ENCODE measurements at regions not wholly inside any gene's neighbourhood (a gene's known extent, or its start where the extent isn't known, plus 50 kb on each side); places are given as distances from the start of the nearest gene placed in this dataset.

DNA sequence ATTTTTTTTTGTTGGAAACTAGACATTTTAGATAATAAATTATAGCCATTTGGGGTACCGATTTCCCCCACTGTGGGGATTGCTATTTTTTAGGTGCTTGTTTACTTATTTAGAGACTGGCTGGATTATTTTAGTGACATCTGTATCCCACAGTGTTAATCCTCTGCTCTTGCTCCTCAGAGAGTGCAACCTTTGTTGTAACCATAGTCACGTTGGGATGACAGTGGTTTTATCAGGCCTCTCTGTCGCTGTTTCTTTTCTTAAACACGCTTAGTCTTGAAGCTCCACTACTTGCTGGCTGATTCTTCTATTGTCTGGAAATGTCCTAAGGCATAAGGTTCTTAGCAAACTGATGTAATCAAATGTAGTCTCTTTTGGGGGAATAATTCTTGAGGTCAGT, 451.6 kb upstream of the SEMA6D start:
- in situ Hi-C loops (cut with HindIII; ENCODE audit: low sequenced_read_pairs) = no loop called here

DNA sequence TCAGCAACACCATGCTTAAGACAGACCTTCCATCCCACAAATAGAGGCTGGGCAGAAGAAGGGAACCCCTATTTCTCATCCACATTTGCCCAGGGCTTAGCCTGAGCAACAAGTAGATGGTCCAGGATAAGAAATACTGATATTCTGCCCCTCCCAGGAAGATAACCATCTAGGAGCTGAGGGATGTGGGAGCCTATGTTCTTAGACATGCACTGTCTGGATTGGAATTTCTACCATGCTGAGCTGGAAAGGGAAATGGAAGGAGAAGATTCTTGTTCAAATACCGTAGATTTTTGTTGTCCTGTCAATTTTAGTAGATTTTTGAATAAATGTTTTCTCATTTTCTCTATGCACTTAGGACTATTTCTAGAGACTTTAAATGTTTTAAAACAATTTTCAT, 450.7 kb upstream of the SEMA6D start:
- in situ Hi-C loops (cut with HindIII; ENCODE audit: low sequenced_read_pairs) = no loop called here

DNA sequence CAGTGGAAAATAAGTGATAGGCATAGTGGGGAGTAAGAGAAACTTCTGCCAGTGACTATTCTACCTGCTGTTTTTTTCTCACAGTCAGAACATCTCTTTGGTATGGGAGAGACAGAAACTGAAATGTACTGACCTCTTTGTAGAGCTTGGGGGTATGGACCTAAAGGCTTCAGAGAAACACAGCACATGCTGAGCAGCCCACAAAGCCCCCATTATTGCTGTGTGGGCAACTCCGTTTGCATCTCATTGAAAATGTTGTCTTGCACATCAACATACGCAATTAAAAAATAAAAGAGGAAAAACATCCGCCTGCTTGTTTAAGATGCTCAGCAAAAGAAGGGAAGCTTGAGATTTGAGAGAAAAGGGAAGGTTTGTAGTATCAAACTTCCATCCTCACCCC, 443.4 kb upstream of the SEMA6D start:
- in situ Hi-C loops (cut with HindIII; ENCODE audit: low sequenced_read_pairs) = no loop called here

DNA sequence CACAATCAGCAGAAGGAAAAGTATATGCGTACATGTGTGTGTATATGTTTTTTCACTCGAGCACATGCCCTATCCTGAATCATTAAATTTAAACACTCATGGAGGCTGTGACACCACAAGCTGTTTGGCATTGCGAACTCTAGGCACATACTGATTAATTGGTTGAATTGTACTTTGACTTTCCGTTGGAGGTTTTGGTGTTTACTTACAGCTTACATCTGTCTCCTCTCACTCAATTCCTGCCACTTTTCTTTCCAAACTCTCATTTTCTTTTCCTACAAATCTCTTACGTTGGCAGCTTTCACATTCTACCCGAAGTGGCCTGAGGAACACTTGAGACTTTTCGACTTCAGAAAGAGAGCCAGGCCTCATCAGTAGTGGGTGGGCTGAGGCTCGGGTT, 434.1 kb upstream of the SEMA6D start:
- in situ Hi-C loops (cut with HindIII; ENCODE audit: low sequenced_read_pairs) = no loop called here

DNA sequence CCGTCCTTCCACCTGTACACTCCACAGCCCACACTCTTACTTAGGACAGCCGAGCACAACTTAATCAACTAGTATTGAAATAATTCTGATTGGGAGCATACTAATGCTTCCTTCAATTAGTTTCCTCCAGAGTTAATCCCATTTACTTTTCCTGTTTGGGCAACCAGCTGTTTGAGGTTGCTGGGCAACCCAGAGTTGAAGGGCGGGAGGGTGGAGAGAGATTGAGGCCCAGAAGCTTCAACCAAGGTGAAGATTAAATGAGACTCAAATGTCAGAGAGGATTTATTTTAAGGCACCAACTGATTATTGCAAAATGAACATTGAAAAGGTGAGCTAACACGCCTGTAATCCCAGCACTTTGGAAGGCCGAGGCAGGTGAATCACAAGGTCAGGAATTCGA, 428.5 kb upstream of the SEMA6D start:
- in situ Hi-C loops (cut with HindIII; ENCODE audit: low sequenced_read_pairs) = no loop called here

DNA sequence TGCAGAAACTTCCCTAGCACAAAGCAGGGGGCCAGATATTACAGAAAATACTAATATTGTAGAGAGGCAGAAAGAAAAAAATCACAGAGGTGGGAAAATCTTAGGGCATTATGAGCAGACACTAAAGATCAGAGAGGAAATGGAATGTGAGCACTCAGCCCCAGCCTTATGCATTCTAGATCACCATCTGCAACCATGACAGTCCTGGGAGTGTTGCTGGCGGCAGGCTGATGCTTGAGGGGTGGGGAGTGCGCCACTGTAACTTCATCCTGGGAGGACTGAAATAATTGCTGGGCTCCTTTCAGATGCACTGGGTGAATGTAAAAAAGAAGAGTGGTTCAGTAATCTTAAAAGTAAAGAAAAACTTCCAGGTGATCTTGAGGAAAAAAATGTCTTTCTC, 427.6 kb upstream of the SEMA6D start:
- in situ Hi-C loops (cut with HindIII; ENCODE audit: low sequenced_read_pairs) = no loop called here

DNA sequence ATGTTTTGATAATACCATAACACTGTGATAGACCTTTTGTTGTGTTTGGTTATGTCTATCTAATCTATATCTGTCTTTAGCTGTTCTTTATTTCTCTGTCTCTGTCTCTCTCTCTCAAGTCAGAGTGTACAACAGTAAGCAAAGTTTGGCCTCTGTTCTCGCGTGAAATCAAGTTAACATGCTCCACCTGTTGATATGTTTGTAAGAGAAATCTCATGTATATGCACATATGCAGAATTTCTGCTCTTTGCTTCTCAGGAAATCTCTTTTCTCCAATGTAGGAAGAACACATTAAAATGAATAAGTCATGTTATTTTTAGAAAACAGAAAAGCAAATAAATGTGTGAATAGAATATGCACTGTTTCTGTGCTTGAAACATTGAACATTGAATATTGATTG, 425.5 kb upstream of the SEMA6D start:
- in situ Hi-C loops (cut with HindIII; ENCODE audit: low sequenced_read_pairs) = no loop called here

DNA sequence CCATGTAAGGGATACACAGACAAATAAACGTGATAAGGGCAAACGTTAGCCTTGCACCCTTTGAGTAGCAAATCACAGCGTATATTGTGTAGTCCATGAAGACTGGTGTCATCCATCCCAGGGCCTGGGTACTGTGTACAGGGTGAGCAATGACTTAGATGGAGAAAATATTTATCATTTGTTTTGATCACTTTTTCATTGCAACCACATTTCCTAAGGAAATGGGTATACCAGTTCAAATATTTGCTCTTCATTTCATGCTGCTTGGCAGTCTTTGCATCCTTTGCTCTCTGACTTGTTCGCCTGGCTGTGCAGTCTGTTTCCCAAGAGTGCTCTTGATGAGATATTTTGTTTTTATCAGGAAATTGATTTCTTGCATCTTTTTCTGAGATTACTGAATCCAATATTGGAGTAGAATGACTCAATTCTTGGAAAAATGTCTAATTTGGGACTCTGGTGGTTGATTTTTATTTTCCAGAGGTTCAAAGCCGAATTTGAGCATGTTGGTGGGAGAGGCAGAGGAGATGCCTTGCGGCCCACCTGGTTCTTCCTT, 424.6 kb upstream of the SEMA6D start:
- in situ Hi-C loops (cut with HindIII; ENCODE audit: low sequenced_read_pairs) = no loop called here

DNA sequence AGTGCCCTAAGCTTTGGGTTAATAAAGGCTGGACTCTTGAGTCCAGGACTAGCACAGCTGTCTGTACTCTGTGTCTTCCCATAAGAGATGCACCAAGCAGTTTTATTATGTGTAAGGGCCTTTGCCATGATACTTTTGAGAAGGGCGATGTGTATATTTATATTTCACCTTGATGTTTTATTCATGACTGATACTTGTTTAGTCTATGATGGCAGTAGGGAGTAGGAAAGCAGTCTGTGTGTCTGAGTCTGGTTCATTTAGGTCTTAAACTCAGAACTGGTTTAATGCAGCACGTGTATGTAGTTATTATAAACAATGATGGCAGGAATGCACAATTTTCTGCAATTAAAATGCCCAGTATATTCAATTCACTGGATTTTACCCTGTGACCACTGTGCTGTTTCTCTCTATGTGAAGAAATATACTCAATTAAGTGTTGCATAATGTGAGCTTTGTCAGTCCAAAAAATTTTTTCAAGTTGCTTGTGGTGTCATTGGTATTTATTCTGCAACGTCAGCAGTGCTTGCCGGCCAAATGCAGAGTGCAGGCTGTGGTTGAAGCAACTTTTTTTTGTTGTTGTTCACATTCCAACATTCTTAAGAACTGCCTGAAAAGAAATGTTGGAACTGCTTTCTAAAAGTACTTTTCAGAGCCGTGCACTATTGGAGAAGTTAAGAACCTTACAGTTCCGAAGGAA, 423.7 kb upstream of the SEMA6D start:
- in situ Hi-C loops (cut with HindIII; ENCODE audit: low sequenced_read_pairs) = no loop called here

DNA sequence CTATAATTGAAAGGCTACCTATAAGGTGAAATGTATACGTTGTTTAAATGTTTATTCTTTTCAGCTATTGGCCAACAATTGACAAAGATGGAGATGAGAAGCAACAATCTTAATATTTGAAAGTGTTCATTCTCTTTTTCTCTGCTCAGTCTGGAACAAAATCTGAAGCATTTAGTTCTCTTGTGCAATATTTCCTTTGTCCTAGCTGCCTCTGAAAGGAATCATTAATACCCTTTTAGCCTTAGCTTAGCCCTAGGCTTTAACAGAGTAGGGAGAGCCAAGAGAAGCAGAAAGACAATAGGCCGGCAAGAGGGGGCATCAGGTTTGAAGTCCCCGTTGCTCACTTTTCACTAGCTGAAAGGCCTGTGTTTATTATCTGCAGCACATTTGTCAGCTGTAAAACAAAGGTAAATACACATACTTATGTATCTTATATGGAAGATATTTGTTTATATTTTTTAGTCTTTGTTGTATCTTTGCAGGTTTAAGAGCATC, 422.5 kb upstream of the SEMA6D start:
- in situ Hi-C loops (cut with HindIII; ENCODE audit: low sequenced_read_pairs) = no loop called here

DNA sequence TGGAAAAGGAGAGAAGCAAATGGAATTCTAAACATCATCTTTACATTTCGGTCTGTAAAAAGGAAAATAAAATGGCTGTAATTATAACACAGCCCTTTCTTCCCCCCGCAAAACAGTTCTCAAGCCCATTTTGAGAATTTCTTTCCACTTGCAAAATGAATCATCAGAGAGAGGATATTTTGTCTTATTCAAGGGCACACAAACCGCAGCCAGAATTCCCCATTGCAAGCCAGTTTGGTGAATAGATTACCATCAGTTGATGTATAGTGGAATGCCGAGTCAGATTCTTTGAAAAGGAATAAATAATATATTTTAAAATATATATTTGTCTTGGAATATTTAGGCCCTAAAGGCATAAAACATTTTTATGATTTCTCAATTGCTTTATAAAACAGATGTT, 420.4 kb upstream of the SEMA6D start:
- in situ Hi-C loops (cut with HindIII; ENCODE audit: low sequenced_read_pairs) = no loop called here

DNA sequence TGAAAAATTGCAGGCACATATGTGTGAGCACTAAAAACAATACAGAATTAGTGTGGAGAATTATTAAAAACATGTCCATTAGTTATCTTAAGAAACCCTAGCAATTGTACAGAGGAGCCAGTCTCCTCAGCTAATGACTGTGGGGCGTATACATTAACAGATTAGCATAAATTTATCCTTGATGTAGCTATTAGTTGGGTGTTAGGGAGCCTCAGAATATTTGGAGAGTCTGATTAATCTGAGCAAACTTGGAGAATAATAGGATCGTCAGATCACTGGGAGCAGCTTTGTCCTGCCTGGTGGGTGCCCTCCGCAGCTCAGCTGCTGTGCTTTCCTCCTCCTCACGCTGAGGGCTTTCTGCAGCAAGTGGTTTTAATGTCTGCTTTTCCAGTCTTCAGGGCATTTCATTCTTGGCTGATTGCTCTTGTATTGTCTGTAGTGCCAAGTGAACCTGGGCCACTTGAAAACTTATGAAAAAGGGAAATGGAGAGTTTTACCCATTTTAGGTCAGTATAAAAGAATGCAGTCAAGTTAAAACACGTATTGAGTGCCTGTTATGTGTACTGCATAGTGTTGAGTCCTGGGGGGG, 417.4 kb upstream of the SEMA6D start:
- in situ Hi-C loops (cut with HindIII; ENCODE audit: low sequenced_read_pairs) = no loop called here

DNA sequence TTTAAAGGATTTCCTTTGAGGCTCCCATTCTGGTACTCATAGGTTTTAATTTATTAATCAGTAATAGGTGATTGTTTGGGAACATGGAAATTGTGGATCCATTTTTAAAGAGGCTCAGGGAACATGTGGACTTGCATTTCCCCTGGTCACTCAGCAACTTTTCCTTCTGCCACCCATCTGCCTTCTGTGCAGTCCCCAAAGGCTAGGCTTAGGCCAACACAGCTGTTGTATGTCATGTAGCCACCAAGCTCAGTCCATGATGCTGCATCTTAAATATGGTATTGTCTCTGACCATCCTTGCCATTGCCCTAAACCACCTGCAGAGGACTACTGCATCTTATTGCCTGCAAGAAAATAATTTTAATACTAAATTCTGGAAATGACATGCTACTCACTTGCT, 416.7 kb upstream of the SEMA6D start:
- in situ Hi-C loops (cut with HindIII; ENCODE audit: low sequenced_read_pairs) = no loop called here

DNA sequence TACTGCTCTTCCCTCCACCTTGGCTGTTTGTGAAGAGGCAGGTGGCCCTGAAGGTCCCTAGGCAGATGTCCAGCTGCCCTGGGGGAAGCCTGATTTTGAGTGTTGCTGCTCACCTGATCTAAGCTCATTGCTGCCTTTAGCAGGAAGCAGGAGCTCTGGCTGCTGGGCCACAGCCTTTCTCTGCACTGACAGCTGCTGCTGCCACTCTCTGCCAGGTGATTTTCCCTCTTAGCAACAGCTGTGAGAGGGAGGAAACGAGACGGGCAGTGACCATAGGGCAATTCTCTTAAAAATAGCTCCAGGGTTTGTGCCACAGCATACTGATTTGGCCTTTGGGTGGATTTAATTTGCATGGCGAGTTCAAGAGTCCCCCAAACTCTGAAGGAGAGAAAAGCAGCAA, 415.8 kb upstream of the SEMA6D start:
- in situ Hi-C loops (cut with HindIII; ENCODE audit: low sequenced_read_pairs) = no loop called here

DNA sequence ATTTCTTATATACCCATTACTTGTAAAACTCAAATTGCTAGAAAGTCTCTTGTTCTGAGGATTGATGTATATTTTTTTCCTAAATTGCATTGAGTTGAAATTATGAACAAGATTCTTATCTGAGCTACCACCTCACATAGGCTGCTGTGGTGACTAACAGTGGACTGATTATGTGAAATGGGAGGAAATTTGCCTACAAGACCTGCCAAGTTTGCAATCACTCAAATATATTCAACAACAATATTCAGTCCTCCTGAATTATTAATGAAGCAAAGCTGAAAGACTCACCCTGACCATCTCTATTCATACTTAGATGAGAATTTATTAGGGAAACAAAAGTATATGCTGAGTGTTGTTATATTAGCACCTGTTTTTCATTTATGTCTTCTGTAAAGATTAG, 412.6 kb upstream of the SEMA6D start:
- in situ Hi-C loops (cut with HindIII; ENCODE audit: low sequenced_read_pairs) = no loop called here

DNA sequence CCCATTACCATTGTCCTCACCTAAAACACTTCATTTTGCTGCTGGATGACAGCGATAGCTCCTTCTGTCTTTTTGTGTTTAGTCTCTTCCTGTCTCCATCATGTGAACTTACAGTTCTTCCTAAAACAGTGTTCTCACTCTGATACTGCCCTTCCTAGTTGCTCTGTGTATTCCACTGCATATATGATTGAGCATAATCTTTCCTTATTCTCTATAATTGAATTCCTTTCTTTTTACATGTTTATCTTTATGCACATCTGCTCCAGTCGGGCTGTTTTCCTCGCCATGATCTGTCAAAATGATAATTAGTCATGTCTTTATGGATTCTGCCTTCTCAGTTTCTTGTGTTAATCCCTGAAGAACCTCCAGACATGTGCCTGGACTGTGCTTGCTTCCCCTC, 405.1 kb upstream of the SEMA6D start:
- in situ Hi-C loops (cut with HindIII; ENCODE audit: low sequenced_read_pairs) = no loop called here

DNA sequence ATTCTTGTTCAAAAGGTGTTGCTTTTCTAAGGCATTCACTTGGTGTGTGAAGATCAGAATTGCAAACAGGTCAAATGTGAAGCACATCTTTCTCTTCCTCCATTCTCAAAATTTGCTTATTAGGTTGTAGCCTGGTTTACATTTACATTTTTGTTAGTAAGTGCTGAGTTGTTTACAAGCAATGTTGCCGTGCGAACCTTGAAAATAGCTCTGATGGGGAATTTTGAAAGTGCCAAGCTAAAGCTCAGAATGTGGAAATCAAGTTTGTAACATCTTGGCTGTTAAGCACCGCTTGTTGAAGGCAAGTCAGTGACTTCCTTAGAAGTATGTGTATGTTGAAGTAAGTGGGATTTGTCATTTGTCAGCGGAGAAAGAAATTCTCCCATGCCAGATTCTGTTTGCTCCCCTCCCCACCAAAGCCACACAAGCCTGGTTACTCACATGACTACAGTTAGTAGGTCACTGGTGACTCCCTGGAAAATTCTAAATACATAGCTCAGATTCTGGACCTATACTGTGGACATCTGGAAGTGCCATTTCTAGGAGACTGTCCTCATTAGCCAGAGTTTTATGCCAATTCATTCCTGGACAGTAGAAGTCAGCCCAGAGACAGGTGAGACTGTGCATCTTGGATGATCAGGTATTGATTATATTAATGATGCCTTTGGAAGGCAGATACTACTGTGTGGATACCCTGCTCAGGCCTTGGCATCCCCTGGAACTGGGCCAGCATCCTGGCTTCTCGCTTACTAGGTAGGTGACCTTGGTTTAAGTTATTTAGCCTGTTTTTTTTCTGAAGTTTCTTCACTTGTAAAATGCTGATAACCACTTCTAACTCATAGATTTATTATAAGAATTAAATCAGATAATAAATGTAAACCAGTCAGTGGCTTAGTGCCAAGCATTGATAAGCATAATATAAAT, 390.6 kb upstream of the SEMA6D start:
- in situ Hi-C loops (cut with HindIII; ENCODE audit: low sequenced_read_pairs) = no loop called here

DNA sequence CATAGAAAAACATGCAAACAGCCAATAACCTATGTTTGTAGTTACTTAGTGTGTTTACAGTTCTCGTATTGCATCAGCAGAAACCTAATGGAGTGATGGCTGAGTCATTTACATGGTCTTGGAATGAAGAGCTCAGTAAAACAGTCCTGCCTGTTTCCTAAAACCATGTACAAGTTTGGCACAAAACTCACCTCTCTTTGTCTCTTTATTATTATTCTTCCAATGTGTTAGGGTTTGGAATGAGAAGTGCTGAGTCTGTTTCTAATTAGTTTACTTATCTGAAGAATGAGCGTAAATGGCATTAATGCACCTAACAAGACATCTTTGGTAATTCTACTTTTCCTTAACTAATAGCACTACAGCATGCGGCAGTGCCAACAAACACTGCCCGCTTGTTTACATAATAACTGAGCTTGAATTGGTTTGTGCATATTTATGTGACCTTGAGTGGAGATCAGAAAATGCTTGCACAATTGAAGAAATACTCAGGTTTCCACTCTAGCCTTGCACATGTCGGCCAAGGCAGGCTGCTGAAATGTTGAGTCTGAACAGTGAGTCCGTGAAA, 385.4 kb upstream of the SEMA6D start:
- in situ Hi-C loops (cut with HindIII; ENCODE audit: low sequenced_read_pairs) = no loop called here

DNA sequence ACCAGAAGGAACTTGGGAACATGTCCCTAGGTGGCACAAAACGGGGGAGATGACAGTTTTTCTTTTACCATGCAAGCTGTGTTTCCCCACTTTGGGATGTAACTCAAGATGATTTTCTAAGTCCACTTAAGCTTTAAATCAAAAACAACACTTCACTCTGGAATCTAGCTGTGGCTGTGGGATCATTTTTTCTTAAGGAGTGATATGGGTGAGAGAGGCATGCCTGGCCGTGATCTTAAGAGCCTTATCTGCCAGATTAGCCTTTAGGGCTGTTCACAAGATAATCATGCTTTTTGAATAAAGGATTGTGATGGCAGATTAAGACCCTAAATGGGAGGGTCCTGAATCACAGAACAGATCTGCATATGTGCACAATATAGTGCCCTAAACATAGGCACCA, 384.8 kb upstream of the SEMA6D start:
- in situ Hi-C loops (cut with HindIII; ENCODE audit: low sequenced_read_pairs) = no loop called here

DNA sequence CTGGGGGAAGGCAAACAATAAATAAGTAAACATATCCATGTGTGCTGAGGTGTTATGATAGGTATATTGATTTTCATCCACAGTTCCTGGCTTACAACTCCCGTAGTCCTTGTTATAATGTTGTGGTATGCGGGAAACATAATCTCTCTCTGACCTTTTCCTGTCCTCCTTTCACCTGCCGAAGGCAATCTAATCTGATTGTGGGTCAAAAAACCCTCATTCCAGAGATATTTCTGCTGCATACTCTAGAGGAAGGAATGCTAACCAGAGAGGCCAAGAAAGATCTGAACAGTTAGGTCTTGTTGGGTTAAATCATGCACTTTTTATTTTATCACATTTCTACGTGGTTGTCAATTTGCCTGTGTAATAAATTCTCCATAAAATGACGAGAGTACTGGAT, 383.6 kb upstream of the SEMA6D start:
- in situ Hi-C loops (cut with HindIII; ENCODE audit: low sequenced_read_pairs) = no loop called here

DNA sequence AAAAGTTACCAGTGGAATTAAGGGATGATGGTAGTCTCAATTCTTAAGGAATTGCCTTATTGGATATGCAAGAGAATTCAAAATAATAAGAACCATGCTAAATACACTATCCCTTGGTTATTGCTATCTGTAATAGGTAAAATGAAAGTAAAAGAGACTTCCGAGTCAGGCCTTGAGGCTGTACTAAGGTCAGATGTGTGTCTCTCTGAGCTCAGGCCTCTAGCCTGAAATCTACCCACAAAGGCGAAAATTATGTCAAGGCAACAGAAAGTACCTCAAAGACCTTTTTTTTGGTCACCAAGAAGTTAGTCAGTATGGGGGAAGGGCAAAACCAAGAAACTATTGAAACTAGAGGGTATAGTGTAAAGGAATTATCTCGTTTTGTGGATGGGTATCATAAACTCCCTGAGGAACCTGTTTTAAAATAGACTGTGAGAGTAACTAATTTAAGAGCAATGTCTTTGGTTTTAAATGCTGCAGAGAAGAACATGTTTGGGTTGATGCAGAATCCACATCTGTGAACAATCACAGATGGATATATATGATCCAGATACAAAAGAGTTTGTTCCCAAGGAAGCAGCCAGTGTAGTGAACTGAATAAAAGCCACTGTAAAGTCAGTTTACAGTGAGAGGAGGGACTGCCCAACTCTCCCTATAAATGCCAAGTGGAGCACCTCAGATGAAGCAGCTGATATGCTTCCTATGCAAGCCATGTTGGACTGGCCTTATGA, 382.3 kb upstream of the SEMA6D start:
- in situ Hi-C loops (cut with HindIII; ENCODE audit: low sequenced_read_pairs) = no loop called here
